GM12891 (cell line): ENCODE measurements at regions not wholly inside any gene's neighbourhood (a gene's known extent, or its start where the extent isn't known, plus 50 kb on each side); places are given as distances from the start of the nearest gene placed in this dataset.
"Not testable (repeated sequence)": the region's sequence is repeated elsewhere in the genome, so short reads cannot be mapped to it uniquely, and the experiment has no call there.

Experiments used
- DNase-seq: peaks from one replicate; pipeline ENCODE4 v3.0.0; 2011; ENCODE audit warnings: low spot score; ENCODE audit not compliant: insufficient read length
- FAIRE-seq: peaks from 2 replicates; lab custom pipeline; 2011; peaks lifted over from hg19 to GRCh38; lab: Jason Lieb, UNC
- PAX5 ChIP-seq: IDR thresholded peaks from 2 replicates; pipeline ENCODE4 v1.6.1; 2011; ENCODE audit warnings: low read length, moderate library complexity, mild to moderate bottlenecking; ENCODE audit not compliant: insufficient read depth, severe bottlenecking
- POLR2A ChIP-seq: IDR thresholded peaks from 2 replicates; pipeline ENCODE4 v1.6.1; 2011; ENCODE audit warnings: low read depth, low read length, control low read depth
- POLR2AphosphoS5 ChIP-seq: IDR thresholded peaks from 2 replicates; pipeline ENCODE4 v1.6.1; 2011; ENCODE audit warnings: low read depth, low read length, control low read depth
- POU2F2 ChIP-seq: IDR thresholded peaks from 2 replicates; pipeline ENCODE4 v1.6.1; 2011; ENCODE audit warnings: low read depth, mild to moderate bottlenecking, control low read depth, low read length, moderate library complexity
- SPI1 ChIP-seq: IDR thresholded peaks from 2 replicates; pipeline ENCODE4 v1.6.1; 2011; ENCODE audit warnings: low read depth, low read length, control low read depth
- TAF1 ChIP-seq: IDR thresholded peaks from 2 replicates; pipeline ENCODE4 v1.6.1; 2011; ENCODE audit warnings: low read depth, low read length, control low read depth

GRCh38 chr12:116666305-116666673, 71.6 kb downstream of the SPRING1 start:
- FAIRE-seq (no peak), DNase-seq (no peak)
- no peak for TF ChIP-seq PAX5
- no peak for TF ChIP-seq POLR2AphosphoS5
- no peak for TF ChIP-seq TAF1
- no peak for TF ChIP-seq POU2F2
- TF ChIP-seq SPI1: no peak
- TF ChIP-seq POLR2A: no peak

- DNase-seq (no peak), FAIRE-seq (no peak)
- TF ChIP-seq SPI1 (no peak), POU2F2 (no peak), POLR2A (no peak), PAX5 (no peak), POLR2AphosphoS5 (no peak), TAF1 (no peak)
Measured at GRCh38 chr12:116665666-116666304, 72.1 kb downstream of the SPRING1 start.

GRCh38 chr12:116664085-116664484, 73.8 kb downstream of the SPRING1 start:
- TF ChIP-seq POLR2AphosphoS5 (no peak), TAF1 (no peak), POLR2A (no peak), POU2F2 (no peak), SPI1 (no peak), PAX5 (no peak)
- no peak for FAIRE-seq
- DNase-seq: no peak

GRCh38 chr12:116662612-116663144, 75.2 kb downstream of the SPRING1 start:
- TF ChIP-seq POLR2A: no peak
- TF ChIP-seq SPI1: no peak
- DNase-seq (no peak), FAIRE-seq (no peak)

DNA sequence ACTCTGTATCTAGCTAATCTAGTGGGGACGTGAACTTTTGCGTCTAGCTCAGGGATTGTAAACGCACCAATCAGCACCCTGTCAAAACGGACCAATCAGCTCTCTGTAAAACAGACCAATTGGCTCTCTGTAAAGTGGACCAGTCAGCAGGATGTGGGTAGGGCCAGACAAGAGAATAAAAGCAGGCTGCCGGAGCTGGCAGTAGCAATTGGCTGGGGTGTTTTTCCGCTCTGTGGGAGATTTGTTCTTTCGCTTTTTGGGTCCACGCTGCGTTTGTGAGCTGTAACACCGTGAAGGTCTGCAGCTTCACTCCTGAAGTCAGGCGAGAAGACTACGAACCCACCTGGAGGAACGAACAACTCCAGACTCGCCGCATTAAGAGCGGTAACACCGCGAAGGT, 76.5 kb downstream of the SPRING1 start:
- TF ChIP-seq SPI1: no peak
- no peak for TF ChIP-seq POU2F2
- TF ChIP-seq POLR2AphosphoS5: no peak
- no peak for TF ChIP-seq POLR2A
- TF ChIP-seq PAX5: no peak
- TF ChIP-seq TAF1: no peak
- no peak for DNase-seq
- FAIRE-seq: no peak

GRCh38 chr12:116660740-116661139, 77.1 kb downstream of the SPRING1 start:
- FAIRE-seq, DNase-seq: not testable (repeated sequence)

GRCh38 chr12:116659771-116660481, 77.9 kb downstream of the SPRING1 start:
- DNase-seq: no peak
- FAIRE-seq: no peak
- TF ChIP-seq TAF1: no peak
- no peak for TF ChIP-seq POLR2AphosphoS5
- no peak for TF ChIP-seq SPI1
- TF ChIP-seq POU2F2: no peak
- no peak for TF ChIP-seq PAX5
- TF ChIP-seq POLR2A: no peak

DNA sequence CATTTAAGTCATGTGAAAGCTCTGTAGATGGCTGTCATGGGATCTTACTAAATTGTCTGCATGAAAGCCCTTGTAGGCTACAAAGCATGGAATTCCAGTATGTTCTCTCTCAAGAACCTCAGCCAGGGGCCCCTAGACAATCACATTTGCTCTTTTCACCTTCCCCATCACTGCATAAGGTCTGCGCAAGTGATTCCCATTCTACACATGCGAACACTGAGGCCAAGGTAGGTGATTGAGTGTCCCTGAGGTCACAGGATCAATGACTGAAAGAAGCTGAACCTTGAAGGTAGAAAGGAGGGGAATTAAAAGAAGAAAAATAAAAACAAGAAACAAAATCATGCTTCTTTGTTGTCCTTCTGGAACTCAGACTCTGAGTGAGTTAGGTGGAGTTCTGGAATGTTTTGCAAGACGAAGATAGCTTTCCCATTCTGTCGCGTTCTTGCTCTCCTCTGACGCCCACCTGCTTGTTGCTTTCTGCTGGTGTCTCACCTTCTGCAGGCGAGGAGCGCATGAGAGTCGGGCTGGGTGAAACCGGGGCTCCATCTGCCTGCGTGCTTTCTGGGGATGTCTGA, 79.9 kb downstream of the SPRING1 start:
- DNase-seq (no peak), FAIRE-seq (no peak)
- no peak for TF ChIP-seq POLR2A
- TF ChIP-seq SPI1: no peak
- TF ChIP-seq POLR2AphosphoS5: no peak
- no peak for TF ChIP-seq POU2F2
- TF ChIP-seq TAF1: no peak
- TF ChIP-seq PAX5: no peak

- FAIRE-seq: no peak
- DNase-seq: no peak
- TF ChIP-seq POLR2AphosphoS5 (no peak), POLR2A (no peak), TAF1 (no peak), POU2F2 (no peak), SPI1 (no peak), PAX5 (no peak)
Measured at GRCh38 chr12:116656306-116656705, 81.6 kb downstream of the SPRING1 start.

DNA sequence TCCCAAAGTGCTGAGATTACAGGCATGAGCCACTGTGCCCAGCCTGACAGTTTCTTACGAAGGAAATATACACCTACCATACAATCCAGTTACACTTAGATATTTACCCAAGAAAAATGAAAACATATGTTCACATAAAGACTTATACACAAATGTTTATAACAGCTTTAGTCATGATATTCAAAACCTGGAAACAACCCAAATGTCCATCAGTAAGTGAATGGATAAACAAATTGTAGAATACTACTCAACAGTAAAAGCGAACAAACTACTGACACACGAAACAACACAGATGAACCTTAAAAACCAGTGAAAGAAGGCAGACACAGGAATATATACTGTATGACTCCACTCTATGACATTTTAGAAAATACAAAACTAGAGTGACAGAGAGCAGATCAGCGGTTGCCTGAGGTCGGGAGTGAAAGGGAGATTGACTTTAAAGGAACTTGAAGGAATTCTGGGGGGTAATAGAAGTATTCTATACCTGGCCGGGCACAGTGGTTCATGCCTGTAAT, 83.6 kb downstream of the SPRING1 start:
- FAIRE-seq: no peak
- no peak for DNase-seq
- no peak for TF ChIP-seq SPI1
- TF ChIP-seq PAX5: no peak
- TF ChIP-seq POLR2AphosphoS5: no peak
- TF ChIP-seq POU2F2: no peak
- TF ChIP-seq POLR2A: no peak
- TF ChIP-seq TAF1: no peak
